ENCODE measurements at regions not wholly inside any gene's neighbourhood (a gene's known extent, or its start where the extent isn't known, plus 50 kb on each side); places are given as distances from the start of the nearest gene placed in this dataset.

- Histone ChIP-seq H3K9me3 (ENCODE audit: control insufficient read depth, insufficient read depth, low read length) (no peaks in the 10 kb centered on the region), H3K36me3 (ENCODE audit: insufficient read depth, low read length) (no peaks in the 10 kb centered on the region), H3K4me1 (ENCODE audit: insufficient read depth, low read length) (0 out of 2 replicates have a peak, but pooled peaks cover 3% of the 10 kb centered on the region), H3K9ac (ENCODE audit: low read depth, low read length) (no peak overlapping the region)
Measured at GRCh38 chr16:73186752-73187601, 139.0 kb upstream of the ZFHX3 start.

- H3K4me1 ChIP-seq (ENCODE audit: insufficient read depth, low read length): 0 out of 2 replicates have a peak, but pooled peaks cover 3% of the 10 kb centered on the region
- no peaks in the 10 kb centered on the region for H3K36me3 ChIP-seq (ENCODE audit: insufficient read depth, low read length)
- no peak overlapping the region for H3K9ac ChIP-seq (ENCODE audit: low read depth, low read length)
- H3K9me3 ChIP-seq (ENCODE audit: control insufficient read depth, insufficient read depth, low read length): no peaks in the 10 kb centered on the region
Measured at GRCh38 chr16:73185737-73186136, 137.8 kb upstream of the ZFHX3 start.

DNA sequence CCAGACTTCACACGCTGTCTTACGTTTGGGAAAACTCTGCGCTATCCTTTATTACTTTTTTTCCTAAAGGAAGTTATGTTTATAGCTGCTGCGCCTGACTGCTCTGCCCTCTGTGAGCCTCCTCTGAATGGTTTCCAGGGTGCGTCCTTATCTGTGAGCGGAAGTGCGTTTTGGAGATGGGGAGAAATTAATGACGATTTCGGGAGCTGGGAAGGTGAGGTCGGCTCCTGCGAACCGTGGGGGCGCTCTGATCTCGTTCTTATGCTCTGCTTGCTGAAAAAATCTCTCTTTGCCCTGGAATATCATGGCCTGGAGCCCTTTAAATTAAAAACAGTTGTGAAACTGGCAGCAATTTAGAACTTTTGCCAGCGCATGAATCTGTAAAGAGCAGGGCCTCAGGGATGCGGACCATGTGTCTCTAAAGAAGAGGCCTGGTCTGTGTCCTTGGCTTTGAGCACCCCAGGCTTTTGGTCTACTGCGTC lies 135.7 kb upstream of the ZFHX3 start:
- no peak overlapping the region for H3K9ac ChIP-seq (ENCODE audit: low read depth, low read length)
- no peaks in the 10 kb centered on the region for H3K36me3 ChIP-seq (ENCODE audit: insufficient read depth, low read length)
- 0 out of 2 replicates have a peak, but pooled peaks cover 3% of the 10 kb centered on the region for H3K4me1 ChIP-seq (ENCODE audit: insufficient read depth, low read length)
- H3K9me3 ChIP-seq (ENCODE audit: control insufficient read depth, insufficient read depth, low read length): no peaks in the 10 kb centered on the region

DNA sequence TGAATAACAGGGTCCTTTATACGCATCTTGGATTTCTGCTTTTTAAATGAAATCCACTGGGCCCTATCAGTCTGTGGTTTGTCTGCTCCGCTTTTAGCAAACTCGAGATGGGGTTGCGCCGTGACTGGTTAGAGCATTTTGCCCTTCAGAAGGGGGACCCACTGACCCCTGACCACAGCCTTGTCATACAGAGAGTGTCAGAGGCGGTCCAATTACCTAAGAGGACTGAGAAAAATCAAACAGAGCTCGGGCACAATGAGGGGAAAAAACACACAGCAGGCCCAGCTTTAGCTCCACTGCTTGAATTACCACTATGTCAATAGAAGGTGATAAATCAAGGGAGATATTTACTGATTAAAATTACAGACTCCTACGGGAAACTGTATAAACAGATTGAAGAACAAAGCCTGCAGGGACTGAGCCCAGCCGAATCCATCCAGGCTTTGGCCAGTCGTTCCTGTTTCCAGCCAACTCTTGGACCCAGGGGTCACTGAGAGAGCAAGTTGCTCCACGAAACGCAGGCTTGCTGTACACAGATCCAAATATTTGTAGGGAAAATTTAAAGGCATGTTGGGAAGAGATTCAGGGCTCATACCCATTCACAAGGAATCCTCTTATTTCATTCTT lies 131.9 kb upstream of the ZFHX3 start:
- Histone ChIP-seq H3K4me1 (ENCODE audit: insufficient read depth, low read length) (0 out of 2 replicates have a peak, but pooled peaks cover 3% of the 10 kb centered on the region), H3K9ac (ENCODE audit: low read depth, low read length) (no peak overlapping the region), H3K36me3 (ENCODE audit: insufficient read depth, low read length) (no peaks in the 10 kb centered on the region), H3K9me3 (ENCODE audit: control insufficient read depth, insufficient read depth, low read length) (no peaks in the 10 kb centered on the region)

DNA sequence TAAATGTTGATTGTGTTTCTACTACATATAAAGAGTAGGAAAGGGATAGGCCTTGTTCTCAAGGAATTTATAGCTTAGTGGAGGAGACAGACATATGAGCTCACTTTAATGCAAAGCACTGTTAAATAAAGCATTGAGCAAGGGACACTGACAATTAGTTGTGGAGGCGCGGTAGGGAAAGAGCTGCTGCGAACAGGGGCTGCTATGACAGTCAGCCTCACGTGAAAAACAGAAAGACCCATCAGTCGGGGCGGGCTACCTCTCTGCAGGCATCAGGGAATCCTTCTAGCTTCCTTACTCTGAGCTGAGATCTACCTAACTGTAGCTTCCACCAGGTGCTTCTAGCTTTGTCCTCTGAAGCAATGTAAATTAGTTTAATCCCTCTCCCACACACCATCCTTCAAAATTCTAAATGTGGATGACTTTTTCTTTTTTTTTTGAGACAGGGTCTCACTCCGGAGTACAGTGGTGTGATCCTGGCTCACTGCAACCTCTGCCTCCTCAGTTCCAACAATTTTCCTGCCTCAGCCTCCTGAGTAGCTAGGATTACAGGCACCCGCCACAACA lies 129.9 kb upstream of the ZFHX3 start:
- Histone ChIP-seq H3K4me1 (ENCODE audit: insufficient read depth, low read length) (peaks cover 6% of the 10 kb centered on the region; the same call in 1 of the 2 replicates), H3K9me3 (ENCODE audit: control insufficient read depth, insufficient read depth, low read length) (no peaks in the 10 kb centered on the region), H3K36me3 (ENCODE audit: insufficient read depth, low read length) (no peaks in the 10 kb centered on the region), H3K9ac (ENCODE audit: low read depth, low read length) (no peak overlapping the region)

- peaks cover 14% of the 10 kb centered on the region for H3K4me1 ChIP-seq (ENCODE audit: insufficient read depth, low read length)
- H3K9me3 ChIP-seq (ENCODE audit: control insufficient read depth, insufficient read depth, low read length): no peaks in the 10 kb centered on the region
- no peak overlapping the region for H3K9ac ChIP-seq (ENCODE audit: low read depth, low read length)
- H3K36me3 ChIP-seq (ENCODE audit: insufficient read depth, low read length): no peaks in the 10 kb centered on the region
Measured at GRCh38 chr16:73176577-73177013, 128.7 kb upstream of the ZFHX3 start.

DNA sequence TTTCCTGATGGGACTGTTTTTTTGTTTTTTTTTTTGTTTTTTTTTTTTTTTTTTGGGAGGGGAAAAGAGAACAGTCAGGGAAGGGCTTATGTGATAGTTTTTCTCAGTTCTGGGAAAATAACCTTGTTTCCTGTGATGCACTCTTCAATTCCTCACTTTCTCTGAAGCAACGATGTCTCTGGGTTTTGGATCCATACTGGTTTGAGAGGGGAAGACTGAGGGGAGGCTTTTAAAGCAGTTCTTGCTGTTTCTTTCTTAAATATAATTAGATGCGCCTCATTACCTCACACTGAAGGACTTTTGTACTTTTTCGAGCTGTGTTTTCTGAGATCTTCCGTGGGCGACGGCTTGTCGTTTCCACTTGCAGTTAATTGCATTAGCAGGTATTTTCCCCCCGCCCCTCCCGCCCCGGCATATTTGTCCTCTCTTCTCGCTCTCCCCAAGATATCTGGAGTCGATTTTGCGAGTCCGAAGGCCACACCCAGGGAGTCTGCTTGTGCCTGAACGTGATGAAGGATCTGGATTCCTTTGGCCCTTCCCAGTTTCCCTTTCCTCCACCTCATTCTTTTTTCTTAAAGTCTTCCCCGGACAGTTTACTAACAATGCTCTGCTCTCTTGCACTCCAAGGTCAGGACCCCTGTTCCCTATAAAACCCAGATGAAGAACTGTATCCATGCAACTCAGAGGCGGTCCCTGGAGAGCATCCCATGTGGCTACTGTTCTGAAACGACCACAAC lies 125.2 kb upstream of the ZFHX3 start:
- no peaks in the 10 kb centered on the region for H3K9me3 ChIP-seq (ENCODE audit: control insufficient read depth, insufficient read depth, low read length)
- H3K4me1 ChIP-seq (ENCODE audit: insufficient read depth, low read length): peaks cover 23% of the 10 kb centered on the region
- H3K36me3 ChIP-seq (ENCODE audit: insufficient read depth, low read length): no peaks in the 10 kb centered on the region
- H3K9ac ChIP-seq (ENCODE audit: low read depth, low read length): no peak overlapping the region

- Histone ChIP-seq H3K9ac (ENCODE audit: low read depth, low read length) (no peak overlapping the region; the same call in 1 of the 2 replicates), H3K9me3 (ENCODE audit: control insufficient read depth, insufficient read depth, low read length) (no peaks in the 10 kb centered on the region), H3K4me1 (ENCODE audit: insufficient read depth, low read length) (peaks cover 23% of the 10 kb centered on the region)
Measured at GRCh38 chr16:73172241-73172972, 124.5 kb upstream of the ZFHX3 start.

DNA sequence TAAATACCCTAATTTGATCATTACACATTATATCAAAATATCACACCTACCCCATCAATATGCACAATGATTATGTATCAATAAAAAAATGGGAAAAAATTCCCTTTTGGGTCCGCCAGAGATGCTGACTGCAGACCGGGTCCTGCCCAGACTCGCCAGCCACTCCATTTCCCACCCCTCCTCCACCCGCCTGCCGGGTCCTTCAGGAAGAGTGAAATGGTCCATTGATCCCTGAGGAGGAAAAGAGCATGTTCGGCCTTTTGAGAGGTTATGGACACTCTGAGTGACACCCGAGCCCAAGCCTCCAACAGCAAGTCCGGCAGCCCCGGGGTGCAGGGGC lies 123.9 kb upstream of the ZFHX3 start:
- no peak overlapping the region for H3K9ac ChIP-seq (ENCODE audit: low read depth, low read length)
- no peaks in the 10 kb centered on the region for H3K9me3 ChIP-seq (ENCODE audit: control insufficient read depth, insufficient read depth, low read length)
- H3K36me3 ChIP-seq (ENCODE audit: insufficient read depth, low read length): no peaks in the 10 kb centered on the region
- peaks cover 23% of the 10 kb centered on the region for H3K4me1 ChIP-seq (ENCODE audit: insufficient read depth, low read length)

More at GRCh38 chr16:73172241-73172972, 124.5 kb upstream of the ZFHX3 start:
- no peaks in the 10 kb centered on the region for H3K36me3 ChIP-seq (ENCODE audit: insufficient read depth, low read length)

- Histone ChIP-seq H3K4me1 (ENCODE audit: insufficient read depth, low read length) (peaks cover 23% of the 10 kb centered on the region), H3K36me3 (ENCODE audit: insufficient read depth, low read length) (no peaks in the 10 kb centered on the region), H3K9ac (ENCODE audit: low read depth, low read length) (no peak overlapping the region), H3K9me3 (ENCODE audit: control insufficient read depth, insufficient read depth, low read length) (no peaks in the 10 kb centered on the region)
Measured at GRCh38 chr16:73171380-73171779, 123.5 kb upstream of the ZFHX3 start.

- Histone ChIP-seq H3K9me3 (ENCODE audit: control insufficient read depth, insufficient read depth, low read length) (no peaks in the 10 kb centered on the region), H3K9ac (ENCODE audit: low read depth, low read length) (no peak overlapping the region), H3K36me3 (ENCODE audit: insufficient read depth, low read length) (no peaks in the 10 kb centered on the region), H3K4me1 (ENCODE audit: insufficient read depth, low read length) (peaks cover 23% of the 10 kb centered on the region)
Measured at GRCh38 chr16:73170612-73171038, 122.7 kb upstream of the ZFHX3 start.

GRCh38 chr16:73166947-73167550 lies 119.1 kb upstream of the ZFHX3 start:
- H3K9me3 ChIP-seq (ENCODE audit: control insufficient read depth, insufficient read depth, low read length): no peaks in the 10 kb centered on the region
- peaks cover 11% of the 10 kb centered on the region for H3K4me1 ChIP-seq (ENCODE audit: insufficient read depth, low read length)
- no peak overlapping the region for H3K9ac ChIP-seq (ENCODE audit: low read depth, low read length)
- H3K36me3 ChIP-seq (ENCODE audit: insufficient read depth, low read length): no peaks in the 10 kb centered on the region

DNA sequence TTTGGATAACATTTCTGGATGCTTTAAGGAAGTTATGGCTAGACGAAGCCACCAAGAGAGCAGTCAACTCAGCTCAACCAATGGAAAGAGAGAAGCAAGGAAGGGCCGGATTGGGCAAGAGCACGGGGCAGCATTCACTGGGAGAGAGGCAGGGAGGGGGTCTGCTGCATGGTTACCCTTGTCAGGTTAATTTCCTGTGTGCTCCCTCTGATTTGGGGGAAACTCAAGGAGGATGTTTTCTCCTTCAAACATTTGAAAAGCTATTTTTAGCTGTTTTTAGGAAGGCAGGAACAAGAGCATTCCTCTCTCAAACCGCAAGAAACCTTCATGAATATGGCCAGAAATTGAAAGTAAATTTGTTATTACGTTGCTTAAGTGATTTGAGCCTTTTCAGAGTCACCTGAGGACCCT lies 118.5 kb upstream of the ZFHX3 start:
- no peak overlapping the region for H3K9ac ChIP-seq (ENCODE audit: low read depth, low read length)
- H3K9me3 ChIP-seq (ENCODE audit: control insufficient read depth, insufficient read depth, low read length): no peaks in the 10 kb centered on the region
- peaks cover 8% of the 10 kb centered on the region for H3K4me1 ChIP-seq (ENCODE audit: insufficient read depth, low read length)

More for the DNA sequence above, 118.5 kb upstream of the ZFHX3 start:
- no peaks in the 10 kb centered on the region for H3K36me3 ChIP-seq (ENCODE audit: insufficient read depth, low read length)
